Peyer's patch (tissue), 4 donors: ENCODE measurements at regions not wholly inside any gene's neighbourhood (a gene's known extent, or its start where the extent isn't known, plus 50 kb on each side); places are given as distances from the start of the nearest gene placed in this dataset.

Source experiments
- DNase-seq, 3 donors: peaks; one replicate each; pipeline ENCODE4 v3.0.0-alpha.2; 2017 to 2019
- H3K27ac ChIP-seq, 4 donors: fragments of 200-600 bp; sonication (generic); one replicate each; pipeline ENCODE4 v1.5.1; 2016 to 2019
- H3K27me3 ChIP-seq, 2 donors: fragments of 200-600 bp; sonication (generic); one replicate each; pipeline ENCODE4 v1.5.1; 2019
- H3K36me3 ChIP-seq, 3 donors: fragments of 200-600 bp; sonication (generic); one replicate each; pipeline ENCODE4 v1.5.1; 2016 to 2019
- H3K4me1 ChIP-seq, 4 donors: fragments of 200-600 bp; sonication (generic); one replicate each; pipeline ENCODE4 v1.5.1; 2016 to 2019
- H3K4me3 ChIP-seq, 4 donors: fragments of 200-600 bp; sonication (generic); 1 replicate in 3 of 4; 2 replicates in 1 of 4; pipeline ENCODE4 v1.5.1; 2016 to 2019; ENCODE audit warnings: mild to moderate bottlenecking in 1 of 4
- H3K9me3 ChIP-seq, 4 donors: fragments of 200-600 bp; sonication (generic); one replicate each; pipeline ENCODE4 v1.5.1; 2016 to 2019; ENCODE audit warnings: mild to moderate bottlenecking in 1 of 4
- CTCF ChIP-seq, 6 experiments: fragments of 450-650 bp in 4 of 6; fragments of 200-600 bp in 2 of 6; sonication (generic) in 1 of 6; IDR thresholded peaks; one replicate each; pipeline ENCODE4 v1.5.1; 2017 to 2019; ENCODE audit warnings: antibody characterized with exemption in 6 of 6, mild to moderate bottlenecking in 3 of 6, moderate library complexity in 1 of 6
- POLR2A ChIP-seq, 2 donors: fragments of 450-650 bp; IDR thresholded peaks; one replicate each; pipeline ENCODE4 v1.5.1; 2017; ENCODE audit warnings: antibody characterized with exemption in 2 of 2, mild to moderate bottlenecking in 2 of 2, moderate library complexity in 2 of 2

GRCh38 chr5:90233476-90233875, 176.1 kb downstream of the CETN3 start:
- no peaks in the 10 kb centered on the region for H3K27me3 ChIP-seq
- H3K27ac ChIP-seq, result no peak overlapping the region
- H3K9me3 ChIP-seq, result no peaks in the 10 kb centered on the region
- DNase-seq, result no peak
- H3K4me1 ChIP-seq, result no peaks in the 10 kb centered on the region
- no peaks in the 10 kb centered on the region for H3K36me3 ChIP-seq
- no peak for TF ChIP-seq CTCF (IDR thresholded peaks at IDR 0.05)
- no peak for TF ChIP-seq POLR2A (IDR thresholded peaks at IDR 0.05)
- no peak overlapping the region for H3K4me3 ChIP-seq

- Histone ChIP-seq H3K9me3 (no peaks in the 10 kb centered on the region), H3K27me3 (no peaks in the 10 kb centered on the region), H3K36me3 (no peaks in the 10 kb centered on the region), H3K4me3 (no peak overlapping the region), H3K27ac (no peak overlapping the region), H3K4me1 (peaks cover 0 to 9% (median 0%) of the 10 kb centered on the region in 4 donors)
- TF ChIP-seq POLR2A (IDR thresholded peaks at IDR 0.05) (no peak), CTCF (IDR thresholded peaks at IDR 0.05) (no peak)
- DNase-seq, result no peak
Observed at GRCh38 chr5:90231688-90232087, 177.9 kb downstream of the CETN3 start.

- Histone ChIP-seq H3K27me3 (no peaks in the 10 kb centered on the region), H3K9me3 (no peaks in the 10 kb centered on the region), H3K36me3 (no peaks in the 10 kb centered on the region), H3K4me1 (peaks cover 0 to 13% (median 0%) of the 10 kb centered on the region in 4 donors), H3K27ac (no peak overlapping the region), H3K4me3 (no peak overlapping the region)
- DNase-seq, result peak in 2 of 3 donors; percentile 45 to 51
- TF ChIP-seq CTCF (IDR thresholded peaks at IDR 0.05) (no peak), POLR2A (IDR thresholded peaks at IDR 0.05) (no peak)
Observed at GRCh38 chr5:90227683-90228082, 181.9 kb downstream of the CETN3 start.

- TF ChIP-seq CTCF (IDR thresholded peaks at IDR 0.05) (no peak), POLR2A (IDR thresholded peaks at IDR 0.05) (no peak)
- no peak overlapping the region for H3K4me3 ChIP-seq
- H3K36me3 ChIP-seq, result no peaks in the 10 kb centered on the region
- H3K27me3 ChIP-seq, result no peaks in the 10 kb centered on the region
- peaks cover 0 to 13% (median 0%) of the 10 kb centered on the region in 4 donors for H3K4me1 ChIP-seq
- peak in 2 of 3 donors; percentile 24 to 46 for DNase-seq
- H3K27ac ChIP-seq, result no peak overlapping the region
- H3K9me3 ChIP-seq, result no peaks in the 10 kb centered on the region
Observed at GRCh38 chr5:90226433-90227099, 183.0 kb downstream of the CETN3 start.

- DNase-seq, result no peak
- Histone ChIP-seq H3K36me3 (no peaks in the 10 kb centered on the region), H3K4me1 (peaks cover 0 to 13% (median 0%) of the 10 kb centered on the region in 4 donors), H3K27ac (no peak overlapping the region), H3K27me3 (no peaks in the 10 kb centered on the region), H3K4me3 (no peak overlapping the region), H3K9me3 (no peaks in the 10 kb centered on the region)
- no peak for TF ChIP-seq POLR2A (IDR thresholded peaks at IDR 0.05)
- no peak for TF ChIP-seq CTCF (IDR thresholded peaks at IDR 0.05)
Observed at GRCh38 chr5:90224342-90224741, 185.2 kb downstream of the CETN3 start.
